GM06990 (cell line): ENCODE measurements at regions not wholly inside any gene's neighbourhood (a gene's known extent, or its start where the extent isn't known, plus 50 kb on each side); places are given as distances from the start of the nearest gene placed in this dataset.

ENCODE experiments used
- DNase-seq: peaks from one replicate; pipeline ENCODE4 v3.0.0-alpha.2; 2011; ENCODE audit not compliant: insufficient read length; ENCODE audit errors: extremely low read depth
- H3K27me3 ChIP-seq: replicated peaks from 2 replicates; pipeline ENCODE4 v1.6.0; 2011; ENCODE audit warnings: low read length; ENCODE audit not compliant: control insufficient read depth, insufficient read depth
- H3K36me3 ChIP-seq: 2 replicates; pipeline ENCODE4 v1.5.1; 2011; ENCODE audit warnings: low read length; ENCODE audit not compliant: control insufficient read depth, insufficient read depth
- H3K4me3 ChIP-seq: replicated peaks from 2 replicates; pipeline ENCODE4 v1.5.1; 2011; ENCODE audit warnings: low read depth, mild to moderate bottlenecking, control low read depth, low read length
- TF ChIP-seq, protein P1 (sequence below): IDR thresholded peaks from 2 replicates; pipeline ENCODE4 v1.5.1; 2011; ENCODE audit warnings: low read length, control low read depth, mild to moderate bottlenecking, inconsistent platforms; ENCODE audit not compliant: insufficient read depth, poor library complexity, severe bottlenecking

- DNase-seq, result no peak
- H3K27me3 ChIP-seq, result no peaks in the 10 kb centered on the region
- no peaks in the 10 kb centered on the region for H3K36me3 ChIP-seq
- no peak overlapping the region for H3K4me3 ChIP-seq
- TF ChIP-seq, protein P1, sequence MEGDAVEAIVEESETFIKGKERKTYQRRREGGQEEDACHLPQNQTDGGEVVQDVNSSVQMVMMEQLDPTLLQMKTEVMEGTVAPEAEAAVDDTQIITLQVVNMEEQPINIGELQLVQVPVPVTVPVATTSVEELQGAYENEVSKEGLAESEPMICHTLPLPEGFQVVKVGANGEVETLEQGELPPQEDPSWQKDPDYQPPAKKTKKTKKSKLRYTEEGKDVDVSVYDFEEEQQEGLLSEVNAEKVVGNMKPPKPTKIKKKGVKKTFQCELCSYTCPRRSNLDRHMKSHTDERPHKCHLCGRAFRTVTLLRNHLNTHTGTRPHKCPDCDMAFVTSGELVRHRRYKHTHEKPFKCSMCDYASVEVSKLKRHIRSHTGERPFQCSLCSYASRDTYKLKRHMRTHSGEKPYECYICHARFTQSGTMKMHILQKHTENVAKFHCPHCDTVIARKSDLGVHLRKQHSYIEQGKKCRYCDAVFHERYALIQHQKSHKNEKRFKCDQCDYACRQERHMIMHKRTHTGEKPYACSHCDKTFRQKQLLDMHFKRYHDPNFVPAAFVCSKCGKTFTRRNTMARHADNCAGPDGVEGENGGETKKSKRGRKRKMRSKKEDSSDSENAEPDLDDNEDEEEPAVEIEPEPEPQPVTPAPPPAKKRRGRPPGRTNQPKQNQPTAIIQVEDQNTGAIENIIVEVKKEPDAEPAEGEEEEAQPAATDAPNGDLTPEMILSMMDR, result no peak
Observed at GRCh38 chr12:9334964-9335363, 126.8 kb upstream of the PZP start.

DNA sequence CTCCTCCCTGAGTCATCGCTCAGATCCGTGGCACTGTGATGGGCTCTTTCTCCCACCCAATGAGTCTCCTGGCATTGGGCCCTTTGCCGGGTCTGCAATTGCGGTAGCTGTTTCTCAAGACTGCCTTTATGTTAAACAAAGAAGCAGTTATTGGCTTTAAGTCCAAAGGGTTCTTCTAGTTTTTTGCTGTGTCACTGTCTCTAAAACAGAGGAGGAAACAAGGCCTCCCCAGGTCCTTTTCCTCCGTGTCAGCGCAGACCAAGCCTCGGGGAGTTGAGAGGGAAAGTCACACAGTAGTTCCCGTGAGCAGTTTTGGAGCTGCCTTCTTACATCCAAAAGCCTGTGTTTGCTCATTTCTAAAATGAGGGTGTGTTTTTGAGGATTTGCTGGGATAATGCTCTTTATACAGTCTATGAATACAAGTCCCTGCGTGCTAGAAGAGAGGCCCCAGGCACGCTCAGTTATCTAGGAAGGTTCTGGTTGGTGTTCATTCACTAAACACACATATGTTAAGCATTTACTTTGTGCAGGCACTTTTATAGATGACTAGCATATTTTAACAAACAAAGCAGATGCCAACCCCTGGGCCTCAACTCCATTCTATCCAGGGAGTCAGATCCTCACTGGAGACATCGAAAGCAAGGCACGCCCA is 126.0 kb upstream of the PZP start:
- Histone ChIP-seq H3K36me3 (no peaks in the 10 kb centered on the region), H3K27me3 (no peaks in the 10 kb centered on the region), H3K4me3 (no peak overlapping the region)
- TF ChIP-seq, protein P1, result no peak
- DNase-seq, result no peak

GRCh38 chr12:9333161-9333560 is 125.0 kb upstream of the PZP start:
- H3K36me3 ChIP-seq, result no peaks in the 10 kb centered on the region
- DNase-seq, result no peak
- no peak overlapping the region for H3K4me3 ChIP-seq
- no peaks in the 10 kb centered on the region for H3K27me3 ChIP-seq
- TF ChIP-seq, protein P1, result no peak

GRCh38 chr12:9332564-9332963 is 124.4 kb upstream of the PZP start:
- H3K4me3 ChIP-seq, result no peak overlapping the region
- DNase-seq, result no peak
- H3K36me3 ChIP-seq, result no peaks in the 10 kb centered on the region
- TF ChIP-seq, protein P1, result no peak
- no peaks in the 10 kb centered on the region for H3K27me3 ChIP-seq

DNA sequence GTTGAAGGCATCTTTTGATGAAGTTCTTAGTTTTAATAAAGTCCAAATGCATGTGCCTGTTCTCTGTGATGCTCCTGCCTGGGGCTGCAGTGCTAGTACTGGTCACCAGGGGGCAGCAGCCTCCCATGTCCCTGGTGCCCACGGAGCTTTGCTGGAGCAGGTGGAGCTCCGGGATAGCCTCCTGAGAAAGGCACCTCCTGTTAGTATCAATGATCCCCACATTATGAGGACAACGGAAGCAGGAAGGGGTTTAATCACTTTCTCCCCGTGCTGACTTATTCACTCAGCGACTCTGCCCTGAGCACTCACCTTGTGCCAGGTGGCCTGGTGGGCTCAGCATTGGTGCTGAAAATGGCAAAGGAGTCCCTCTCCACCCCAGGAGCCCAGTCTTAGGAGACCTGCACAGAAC is 123.0 kb upstream of the PZP start:
- Histone ChIP-seq H3K36me3 (no peaks in the 10 kb centered on the region), H3K4me3 (no peak overlapping the region), H3K27me3 (no peaks in the 10 kb centered on the region)
- TF ChIP-seq, protein P1, result peak; percentile 99
- DNase-seq, result peak; percentile 24

DNA sequence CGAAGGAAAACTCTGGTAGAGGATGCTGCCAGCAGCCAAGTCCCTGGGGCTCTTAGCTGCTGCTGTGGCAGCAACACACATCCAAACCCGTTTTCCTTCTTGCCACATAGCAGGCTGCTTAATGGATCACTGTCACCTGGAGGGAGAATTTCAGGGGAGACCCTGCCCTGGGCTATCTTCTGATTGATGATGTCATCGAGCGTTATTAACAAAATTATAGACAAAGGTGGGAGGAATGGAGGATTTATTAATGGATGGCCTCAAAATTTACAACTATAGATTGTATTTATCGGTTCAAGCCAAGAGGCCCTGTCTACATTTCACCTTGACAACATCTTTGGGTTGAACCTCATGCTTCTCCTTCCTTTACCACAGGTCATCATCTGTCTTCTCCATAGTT is 120.8 kb upstream of the PZP start:
- Histone ChIP-seq H3K36me3 (no peaks in the 10 kb centered on the region), H3K27me3 (no peaks in the 10 kb centered on the region), H3K4me3 (no peak overlapping the region)
- no peak for DNase-seq
- TF ChIP-seq, protein P1, result no peak
